ENCODE measurements at regions not wholly inside any gene's neighbourhood (a gene's known extent, or its start where the extent isn't known, plus 50 kb on each side); places are given as distances from the start of the nearest gene placed in this dataset.

DNA sequence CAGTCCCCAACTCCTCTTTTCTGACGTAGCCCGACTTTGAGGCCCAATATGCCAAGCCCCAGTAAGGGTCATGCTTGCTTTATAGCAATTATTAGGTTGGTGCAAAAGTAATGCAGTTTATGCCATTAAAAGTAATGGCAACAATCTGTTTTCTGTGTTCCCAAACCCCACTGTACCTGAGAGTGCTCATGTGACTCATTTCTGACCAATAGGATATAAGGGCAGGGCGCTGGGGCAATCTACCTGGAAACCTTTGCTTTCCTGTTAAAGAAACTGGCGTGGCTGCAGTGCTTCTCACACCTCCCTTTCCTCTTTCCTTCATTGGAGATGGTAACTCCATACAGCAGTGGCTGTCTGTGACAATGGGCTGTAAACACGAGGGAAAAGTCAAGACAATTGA, 78.9 kb upstream of the MPPED2 start:
- Mint-ChIP-seq H3K36me3 (no peaks in the 10 kb centered on the region), H3K27ac (no peak overlapping the region), H3K4me1 (no peaks in the 10 kb centered on the region), H3K27me3 (ENCODE audit: low read depth in 3 of 3) (peaks cover 2 to 3% (median 2%) of the 10 kb centered on the region in 3 donors), H3K4me3 (no peak overlapping the region), H3K9me3 (peaks cover 0 to 6% (median 0%) of the 10 kb centered on the region in 6 donors)
- no peak for DNase-seq

- Mint-ChIP-seq H3K36me3 (no peaks in the 10 kb centered on the region), H3K27me3 (ENCODE audit: low read depth in 3 of 3) (no peaks in the 10 kb centered on the region), H3K4me3 (no peak overlapping the region), H3K9me3 (no peaks in the 10 kb centered on the region), H3K27ac (no peak overlapping the region), H3K4me1 (no peaks in the 10 kb centered on the region)
- no peak for DNase-seq
These were observed 67.5 kb upstream of the MPPED2 start for GRCh38 chr11:30653606-30654005.

DNA sequence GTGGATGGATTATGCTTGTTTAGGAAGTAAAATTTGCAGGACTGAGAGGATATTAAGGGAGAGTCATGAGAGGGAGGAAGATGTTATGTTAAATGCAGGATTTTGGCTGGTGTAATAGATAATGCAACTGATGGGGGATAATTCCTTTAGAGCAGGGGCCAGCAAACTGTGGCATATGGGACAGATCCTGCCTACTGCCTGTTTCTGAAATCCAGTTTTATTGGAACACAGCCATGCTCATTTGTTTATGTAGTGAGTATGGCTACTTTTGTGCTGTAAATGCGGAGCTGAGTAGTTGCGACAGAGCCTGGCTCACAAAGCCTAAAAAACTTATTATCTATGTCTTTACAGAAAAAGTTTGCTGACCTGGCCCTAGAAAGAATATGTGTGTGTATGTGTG, 66.6 kb upstream of the MPPED2 start:
- DNase-seq: no peak
- Mint-ChIP-seq H3K36me3 (no peaks in the 10 kb centered on the region), H3K27ac (no peak overlapping the region), H3K4me3 (no peak overlapping the region), H3K9me3 (no peaks in the 10 kb centered on the region), H3K4me1 (no peaks in the 10 kb centered on the region), H3K27me3 (ENCODE audit: low read depth in 3 of 3) (peaks cover 0 to 3% (median 0%) of the 10 kb centered on the region in 3 donors)

- Mint-ChIP-seq H3K9me3 (peaks cover 0 to 7% (median 0%) of the 10 kb centered on the region in 6 donors), H3K27ac (no peak overlapping the region), H3K36me3 (peaks cover 0 to 4% (median 0%) of the 10 kb centered on the region in 3 donors), H3K4me1 (no peaks in the 10 kb centered on the region), H3K4me3 (no peak overlapping the region), H3K27me3 (ENCODE audit: low read depth in 3 of 3) (peaks cover 0 to 3% (median 3%) of the 10 kb centered on the region in 3 donors)
- no peak for DNase-seq
These were observed 64.1 kb upstream of the MPPED2 start for GRCh38 chr11:30650266-30650665.
